Fibroblast of skin of left biceps (primary cell): ENCODE measurements at regions not wholly inside any gene's neighbourhood (a gene's known extent, or its start where the extent isn't known, plus 50 kb on each side); places are given as distances from the start of the nearest gene placed in this dataset.

ENCODE experiments used
- DNase-seq, 2 experiments: peaks; one replicate each; pipeline ENCODE4 v3.0.0-alpha.2; 2013; ENCODE audit warnings: low read depth in 2 of 2

GRCh38 chr11:134535029-134536025 is 123.3 kb upstream of the B3GAT1 start:
- DNase-seq: no peak

- no peak for DNase-seq
These were observed 121.5 kb upstream of the B3GAT1 start for GRCh38 chr11:134533511-134533910.

GRCh38 chr11:134532921-134533421 is 120.9 kb upstream of the B3GAT1 start:
- no peak for DNase-seq

GRCh38 chr11:134532131-134532920 is 120.3 kb upstream of the B3GAT1 start:
- DNase-seq: no peak

GRCh38 chr11:134531327-134532130 is 119.5 kb upstream of the B3GAT1 start:
- DNase-seq: no peak

GRCh38 chr11:134530636-134531326 is 118.7 kb upstream of the B3GAT1 start:
- DNase-seq: no peak

- DNase-seq: no peak
These were observed 117.4 kb upstream of the B3GAT1 start for GRCh38 chr11:134529212-134530096.

GRCh38 chr11:134528453-134528852 is 116.4 kb upstream of the B3GAT1 start:
- no peak for DNase-seq

GRCh38 chr11:134527382-134528243 is 115.6 kb upstream of the B3GAT1 start:
- no peak for DNase-seq

- no peak for DNase-seq
These were observed 113.1 kb upstream of the B3GAT1 start for GRCh38 chr11:134524896-134525845.

- DNase-seq: no peak
These were observed 112.2 kb upstream of the B3GAT1 start for GRCh38 chr11:134524201-134524600.

- no peak for DNase-seq
These were observed 110.9 kb upstream of the B3GAT1 start for GRCh38 chr11:134522782-134523570.

- DNase-seq: no peak
These were observed 109.6 kb upstream of the B3GAT1 start for GRCh38 chr11:134521452-134522289.

GRCh38 chr11:134521001-134521400 is 109.0 kb upstream of the B3GAT1 start:
- DNase-seq: no peak

- no peak for DNase-seq
These were observed 107.7 kb upstream of the B3GAT1 start for GRCh38 chr11:134519788-134520187.

GRCh38 chr11:134519390-134519750 is 107.3 kb upstream of the B3GAT1 start:
- DNase-seq: no peak
